DMS153 treated with DMSO at 0.1 percent for 48 hours (cell line): ENCODE measurements at regions not wholly inside any gene's neighbourhood (a gene's known extent, or its start where the extent isn't known, plus 50 kb on each side); places are given as distances from the start of the nearest gene placed in this dataset.
"Not testable (repeated sequence)": the region's sequence is repeated elsewhere in the genome, so short reads cannot be mapped to it uniquely, and the experiment has no call there.

Experiments
- DNase-seq: peaks from one replicate; lab custom pipeline; 2025; ENCODE audit not compliant: unreplicated experiment; lab: John Stamatoyannopoulos, UW

- DNase-seq, result not testable (repeated sequence)
Measured at GRCh38 chr7:97234494-97234893, 117.0 kb downstream of the SDHAF3 start.

GRCh38 chr7:97246317-97246716 lies 128.8 kb downstream of the SDHAF3 start:
- DNase-seq, result no peak

GRCh38 chr7:97258187-97258586 lies 140.7 kb downstream of the SDHAF3 start:
- DNase-seq, result not testable (repeated sequence)

- no peak for DNase-seq
Measured at GRCh38 chr7:97269741-97270140, 152.2 kb downstream of the SDHAF3 start.

GRCh38 chr7:97270280-97270679 lies 152.8 kb downstream of the SDHAF3 start:
- no peak for DNase-seq

GRCh38 chr7:97271619-97272018 lies 154.1 kb downstream of the SDHAF3 start:
- DNase-seq, result no peak

- no peak for DNase-seq
Measured at GRCh38 chr7:97272237-97272975, 154.9 kb downstream of the SDHAF3 start.

GRCh38 chr7:97275475-97275874 lies 158.0 kb downstream of the SDHAF3 start:
- no peak for DNase-seq

- no peak for DNase-seq
Measured at GRCh38 chr7:97280950-97281349, 163.5 kb downstream of the SDHAF3 start.

- no peak for DNase-seq
Measured at GRCh38 chr7:97285348-97285747, 167.8 kb downstream of the SDHAF3 start.

GRCh38 chr7:97293031-97293430 lies 175.5 kb downstream of the SDHAF3 start:
- no peak for DNase-seq

- DNase-seq, result no peak
Measured at GRCh38 chr7:97298561-97298960, 181.1 kb downstream of the SDHAF3 start.

- DNase-seq, result no peak
Measured at GRCh38 chr7:97305589-97305988, 188.1 kb downstream of the SDHAF3 start.

GRCh38 chr7:97307521-97308108 lies 190.1 kb downstream of the SDHAF3 start:
- DNase-seq, result no peak

GRCh38 chr7:97313900-97314299 lies 196.4 kb downstream of the SDHAF3 start:
- DNase-seq, result no peak

- no peak for DNase-seq
Measured at GRCh38 chr7:97317575-97317974, 200.1 kb downstream of the SDHAF3 start.

GRCh38 chr7:97329871-97330270 lies 212.4 kb downstream of the SDHAF3 start:
- DNase-seq, result not testable (repeated sequence)

GRCh38 chr7:97337849-97338248 lies 220.4 kb downstream of the SDHAF3 start:
- no peak for DNase-seq

- DNase-seq, result peak; percentile 17
Measured at GRCh38 chr7:97342512-97342911, 225.0 kb downstream of the SDHAF3 start.

GRCh38 chr7:97346349-97346748 lies 228.9 kb downstream of the SDHAF3 start:
- DNase-seq, result no peak

- no peak for DNase-seq
Measured at GRCh38 chr7:97351488-97351887, 234.0 kb downstream of the SDHAF3 start.

GRCh38 chr7:97357459-97357858 lies 240.0 kb downstream of the SDHAF3 start:
- no peak for DNase-seq

- no peak for DNase-seq
Measured at GRCh38 chr7:97372882-97373281, 255.4 kb downstream of the SDHAF3 start.
